IPS-11a (cell line): ENCODE measurements at regions not wholly inside any gene's neighbourhood (a gene's known extent, or its start where the extent isn't known, plus 50 kb on each side); places are given as distances from the start of the nearest gene placed in this dataset.

Source experiments
- H3K4me3 ChIP-seq: one replicate; pipeline ENCODE4 v1.5.1; 2013; ENCODE audit warnings: low read depth, low read length, control low read depth

GRCh38 chr9:107696302-107696701 lies 206.7 kb upstream of the KLF4 start:
- no peak overlapping the region for H3K4me3 ChIP-seq

GRCh38 chr9:107694390-107694789 lies 204.8 kb upstream of the KLF4 start:
- no peak overlapping the region for H3K4me3 ChIP-seq

GRCh38 chr9:107693625-107694326 lies 204.2 kb upstream of the KLF4 start:
- no peak overlapping the region for H3K4me3 ChIP-seq

- no peak overlapping the region for H3K4me3 ChIP-seq
These were observed 202.1 kb upstream of the KLF4 start for GRCh38 chr9:107691664-107692063.

- H3K4me3 ChIP-seq = no peak overlapping the region
These were observed 200.5 kb upstream of the KLF4 start for GRCh38 chr9:107690021-107690420.

- no peak overlapping the region for H3K4me3 ChIP-seq
These were observed 199.2 kb upstream of the KLF4 start for GRCh38 chr9:107688728-107689127.

- H3K4me3 ChIP-seq = no peak overlapping the region
These were observed 196.3 kb upstream of the KLF4 start for GRCh38 chr9:107685901-107686300.

GRCh38 chr9:107685376-107685775 lies 195.8 kb upstream of the KLF4 start:
- H3K4me3 ChIP-seq = no peak overlapping the region

GRCh38 chr9:107684224-107684623 lies 194.7 kb upstream of the KLF4 start:
- no peak overlapping the region for H3K4me3 ChIP-seq

- H3K4me3 ChIP-seq = no peak overlapping the region
These were observed 194.0 kb upstream of the KLF4 start for GRCh38 chr9:107683566-107683965.

- no peak overlapping the region for H3K4me3 ChIP-seq
These were observed 192.4 kb upstream of the KLF4 start for GRCh38 chr9:107681988-107682387.

- no peak overlapping the region for H3K4me3 ChIP-seq
These were observed 186.0 kb upstream of the KLF4 start for GRCh38 chr9:107675351-107676259.

- no peak overlapping the region for H3K4me3 ChIP-seq
These were observed 185.2 kb upstream of the KLF4 start for GRCh38 chr9:107674721-107675277.

- H3K4me3 ChIP-seq = no peak overlapping the region
These were observed 184.5 kb upstream of the KLF4 start for GRCh38 chr9:107673861-107674720.

- H3K4me3 ChIP-seq = no peak overlapping the region
These were observed 182.0 kb upstream of the KLF4 start for GRCh38 chr9:107671588-107671987.

GRCh38 chr9:107669422-107669821 lies 179.9 kb upstream of the KLF4 start:
- H3K4me3 ChIP-seq = no peak overlapping the region

- no peak overlapping the region for H3K4me3 ChIP-seq
These were observed 177.9 kb upstream of the KLF4 start for GRCh38 chr9:107667231-107668070.

- no peak overlapping the region for H3K4me3 ChIP-seq
These were observed 175.5 kb upstream of the KLF4 start for GRCh38 chr9:107665057-107665456.

GRCh38 chr9:107660976-107661375 lies 171.4 kb upstream of the KLF4 start:
- no peak overlapping the region for H3K4me3 ChIP-seq

GRCh38 chr9:107653263-107653821 lies 163.8 kb upstream of the KLF4 start:
- no peak overlapping the region for H3K4me3 ChIP-seq
